ENCODE measurements at regions not wholly inside any gene's neighbourhood (a gene's known extent, or its start where the extent isn't known, plus 50 kb on each side); places are given as distances from the start of the nearest gene placed in this dataset.

DNA sequence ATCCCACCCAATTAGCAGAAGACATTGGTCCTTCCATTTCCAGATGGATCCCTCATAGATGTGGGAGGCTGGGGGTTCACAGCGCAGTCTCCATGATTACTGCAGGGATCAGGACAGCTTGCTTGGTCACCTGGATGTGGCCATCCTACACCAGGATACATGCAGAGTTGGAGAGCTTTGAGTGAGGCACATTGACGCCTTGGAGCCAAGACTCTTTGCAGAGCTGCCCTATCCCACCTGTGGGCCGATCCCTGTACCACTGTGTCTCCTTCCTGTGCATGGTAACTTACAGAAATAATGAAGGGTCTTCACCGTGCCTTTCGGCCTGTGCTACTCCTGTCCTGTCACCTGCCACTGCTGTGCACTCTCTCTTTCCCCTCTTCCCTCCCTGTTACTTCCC is 444.8 kb downstream of the GLRX3 start:
- DNase-seq (ENCODE audit: low read depth in 1 of 2, low spot score in 1 of 2), result no peak

DNA sequence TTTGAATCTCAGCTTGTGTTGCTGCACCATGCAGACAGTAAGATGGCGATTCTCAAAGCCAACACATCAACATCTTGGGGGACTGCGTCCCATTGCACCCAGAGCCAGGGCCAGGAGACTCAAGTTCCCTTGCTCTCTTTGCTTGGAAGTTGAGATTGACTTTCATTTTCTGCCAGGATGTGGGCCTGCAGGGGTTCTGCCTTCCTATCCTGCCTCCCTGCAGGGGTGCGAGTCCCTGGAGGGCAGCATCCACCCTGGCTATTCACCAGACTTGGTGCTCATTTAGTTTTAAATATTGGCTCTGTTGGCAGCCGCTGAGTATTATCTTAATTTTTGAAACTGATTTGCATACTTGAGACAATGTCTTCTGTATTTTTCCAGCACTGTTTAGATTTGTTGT is 451.5 kb downstream of the GLRX3 start:
- no peak for DNase-seq (ENCODE audit: low read depth in 1 of 2, low spot score in 1 of 2)

DNA sequence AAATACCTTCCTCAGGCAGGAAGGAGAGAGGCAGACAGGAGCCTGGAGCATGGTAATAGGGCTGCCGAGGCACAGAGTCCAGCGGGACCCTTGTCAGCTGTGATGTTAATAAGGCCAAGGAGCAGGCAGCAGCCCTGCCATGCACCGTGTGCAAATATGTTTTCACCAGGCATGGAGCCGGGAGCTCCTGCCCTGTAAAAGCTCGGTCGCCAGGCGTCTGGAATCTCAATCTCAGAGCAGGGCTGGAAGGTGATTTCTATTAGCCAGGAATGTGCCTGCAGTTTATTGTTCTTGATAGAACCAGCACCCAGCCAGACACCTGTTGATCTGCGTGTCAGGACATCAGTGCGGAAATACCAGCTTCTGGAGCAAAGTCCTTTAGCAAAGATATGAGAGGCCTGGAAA is 469.8 kb downstream of the GLRX3 start:
- no peak for DNase-seq (ENCODE audit: low read depth in 1 of 2, low spot score in 1 of 2)

DNA sequence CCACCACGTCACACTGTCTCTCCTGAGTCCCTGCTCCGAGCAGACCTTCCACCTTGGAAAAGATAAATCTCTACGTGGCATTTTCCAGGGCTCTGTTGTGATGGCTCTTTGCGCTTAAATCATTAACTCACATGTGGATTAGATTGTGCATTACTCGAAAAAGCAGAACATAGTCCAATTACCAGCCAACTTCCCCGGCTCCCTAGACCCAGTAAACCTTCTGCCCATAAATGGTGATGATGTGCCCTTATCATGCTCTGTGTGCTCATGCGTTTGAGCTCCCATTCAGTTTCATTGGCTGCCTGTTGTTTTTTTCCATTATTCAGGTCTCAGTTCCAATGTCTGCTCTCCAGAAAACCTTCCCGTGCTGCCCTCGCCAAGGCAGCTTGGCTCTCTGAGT is 471.2 kb downstream of the GLRX3 start:
- DNase-seq (ENCODE audit: low read depth in 1 of 2, low spot score in 1 of 2), result no peak

DNA sequence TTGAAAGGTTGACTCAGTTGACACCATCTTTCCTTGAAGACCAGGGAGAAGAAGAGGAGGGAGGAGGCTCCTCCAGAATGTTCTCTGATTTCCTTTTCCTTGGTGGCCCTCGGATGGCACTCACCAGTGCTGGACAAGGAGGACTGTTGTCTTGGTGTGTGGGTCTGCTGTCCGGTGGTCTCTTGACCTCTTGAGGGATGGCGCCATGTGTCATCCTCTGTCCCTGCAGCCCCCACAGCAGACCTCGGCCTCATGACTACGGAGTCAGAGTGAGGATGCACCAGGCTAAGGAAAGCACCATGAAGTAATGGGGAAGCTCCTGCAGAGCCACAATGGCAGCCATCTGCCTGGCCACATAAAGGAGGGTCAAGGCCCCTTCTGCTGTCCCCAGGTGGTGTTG is 475.0 kb downstream of the GLRX3 start:
- DNase-seq (ENCODE audit: low read depth in 1 of 2, low spot score in 1 of 2), result no peak

DNA sequence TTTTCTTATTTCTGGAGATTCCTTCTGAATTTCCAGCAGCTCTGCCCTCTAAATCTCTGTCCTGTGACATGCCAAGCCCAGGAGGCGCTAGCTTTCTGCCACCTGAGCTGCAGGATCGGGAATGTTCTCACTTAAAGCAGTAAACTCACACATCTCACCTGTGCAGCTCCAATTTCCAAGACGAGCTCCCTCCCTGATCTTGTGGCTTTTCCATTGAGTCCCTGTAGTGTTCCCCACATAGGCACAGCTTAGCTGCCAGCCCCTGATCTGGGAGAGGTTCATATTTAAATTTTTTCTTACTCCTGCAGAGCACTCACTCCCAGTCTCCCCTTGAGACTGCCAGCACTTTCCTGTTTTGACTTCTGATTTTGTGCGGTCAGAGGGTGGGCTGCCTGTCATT is 479.3 kb downstream of the GLRX3 start:
- no peak for DNase-seq (ENCODE audit: low read depth in 1 of 2, low spot score in 1 of 2)

DNA sequence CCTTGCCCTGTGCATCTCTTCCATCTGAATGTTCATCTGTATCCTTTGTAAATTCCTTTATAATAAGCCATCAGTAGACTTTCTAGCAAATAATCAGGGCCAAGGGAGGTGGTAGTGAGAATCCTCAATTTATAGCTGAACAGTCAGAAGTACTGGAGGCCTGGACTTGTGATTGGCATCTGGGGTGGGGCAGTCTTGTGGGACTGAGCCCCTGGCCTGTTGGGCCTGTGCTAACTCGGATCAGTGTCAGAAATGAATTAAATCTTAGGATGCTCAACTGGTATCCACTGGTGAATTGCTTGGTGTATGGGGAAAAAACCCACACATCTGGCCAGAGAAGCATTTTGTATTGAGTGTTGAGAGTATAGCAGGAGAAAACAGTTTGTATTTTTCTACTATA is 481.8 kb downstream of the GLRX3 start:
- DNase-seq (ENCODE audit: low read depth in 1 of 2, low spot score in 1 of 2), result no peak

DNA sequence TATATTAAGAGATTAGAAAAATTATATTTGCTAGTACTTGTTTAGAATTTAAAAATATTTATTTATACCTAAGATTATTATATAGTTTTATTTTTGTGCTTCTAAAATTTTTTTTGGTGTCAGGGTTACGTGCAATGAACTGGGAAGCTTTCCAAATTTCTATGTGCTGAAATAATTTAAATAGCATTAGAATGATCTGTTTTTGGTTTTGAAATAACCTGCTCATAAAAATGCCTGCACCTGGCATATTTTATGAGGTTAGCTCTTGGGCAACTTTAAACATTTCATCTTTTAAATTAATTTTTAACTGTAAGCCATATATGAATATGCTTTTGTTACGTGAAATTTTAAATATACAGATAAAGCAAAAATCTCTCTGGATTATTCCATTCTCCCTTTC is 482.5 kb downstream of the GLRX3 start:
- no peak for DNase-seq (ENCODE audit: low read depth in 1 of 2, low spot score in 1 of 2)

DNA sequence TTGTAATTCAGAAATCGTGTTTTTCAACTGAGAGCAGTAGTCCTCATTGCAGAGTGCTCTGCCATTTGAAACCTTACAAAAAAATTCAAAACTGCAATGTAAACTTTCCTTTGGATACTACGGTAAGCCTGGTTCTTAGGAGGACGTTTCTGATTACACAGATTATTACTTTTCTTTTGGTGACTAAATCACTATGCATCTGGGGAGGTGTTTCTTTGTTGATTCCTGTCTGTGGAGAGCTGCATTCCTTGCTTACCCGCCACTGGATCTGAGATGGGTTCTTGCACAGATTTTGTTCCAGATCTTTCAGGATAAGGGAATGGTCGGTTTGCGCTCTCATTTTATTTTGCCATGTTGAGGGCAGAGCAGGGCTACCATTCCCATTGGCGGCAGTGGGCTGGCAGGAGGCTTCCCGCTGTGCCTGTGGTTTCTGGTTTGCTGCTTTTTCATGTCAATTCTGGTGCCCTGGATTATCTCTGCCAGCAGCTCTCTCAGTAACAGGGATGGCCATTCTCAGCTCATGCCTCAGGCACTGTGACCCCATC is 485.1 kb downstream of the GLRX3 start:
- no peak for DNase-seq (ENCODE audit: low read depth in 1 of 2, low spot score in 1 of 2)

DNA sequence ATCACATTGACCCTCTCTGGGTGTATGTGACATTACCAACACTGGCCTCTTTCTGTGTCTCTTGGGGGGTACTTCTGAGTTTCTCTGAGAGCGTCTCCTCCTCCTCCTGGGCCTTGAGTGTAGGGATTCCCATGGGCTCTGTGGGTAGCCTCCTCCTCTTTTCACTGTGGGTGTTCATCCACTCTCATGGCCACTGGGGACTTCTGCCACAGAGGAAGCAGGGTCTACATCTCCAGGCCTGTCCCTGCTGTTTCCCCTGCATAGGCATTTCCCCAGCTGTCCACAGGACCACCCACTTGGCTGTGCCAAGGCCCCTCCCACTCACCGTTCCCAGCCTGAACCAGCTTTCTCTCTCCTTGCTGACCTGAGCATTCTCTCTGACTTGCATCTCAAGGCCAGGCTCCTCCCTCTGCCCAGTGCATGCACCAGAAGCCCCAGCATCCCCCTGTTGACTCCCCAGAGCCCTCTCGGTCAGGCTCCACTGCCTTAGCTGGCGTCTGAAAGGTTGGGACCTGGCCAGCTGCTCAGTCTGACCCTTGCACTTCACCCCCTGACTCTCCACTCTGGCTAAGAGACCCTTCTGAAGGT is 487.6 kb downstream of the GLRX3 start:
- no peak for DNase-seq (ENCODE audit: low read depth in 1 of 2, low spot score in 1 of 2)

DNA sequence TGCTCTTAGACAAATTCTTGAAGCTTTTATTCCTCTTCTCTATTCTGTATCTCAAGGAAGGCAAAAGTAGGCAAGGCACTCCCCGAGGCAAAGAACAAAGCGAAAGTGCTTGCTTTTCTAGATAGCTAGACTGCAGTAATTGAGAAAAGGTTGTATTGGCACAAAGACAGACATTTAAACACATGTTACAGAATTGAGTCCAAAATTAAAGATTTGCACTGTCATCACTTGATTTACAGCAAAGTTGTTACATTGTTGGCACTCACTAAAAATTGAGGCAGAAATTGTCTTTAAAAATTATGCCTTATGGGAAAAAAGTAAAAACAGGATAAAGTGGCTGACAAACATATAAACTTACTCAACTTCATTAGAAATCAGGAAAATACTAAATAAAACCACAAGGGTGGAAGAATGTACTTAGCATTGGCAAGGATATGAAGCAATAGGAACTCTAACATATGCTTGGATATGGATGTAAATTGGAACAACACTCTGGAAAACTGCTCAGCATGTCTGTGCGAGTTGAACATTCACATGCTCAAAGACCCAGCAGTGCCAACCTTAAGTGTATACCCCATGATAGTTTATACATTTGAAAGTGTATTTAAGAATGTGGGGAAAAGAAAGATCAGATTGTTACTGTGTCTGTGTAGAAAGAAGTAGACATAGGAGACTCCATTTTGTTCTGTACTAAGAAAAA is 491.3 kb downstream of the GLRX3 start:
- DNase-seq (ENCODE audit: low read depth in 1 of 2, low spot score in 1 of 2), result no peak

DNA sequence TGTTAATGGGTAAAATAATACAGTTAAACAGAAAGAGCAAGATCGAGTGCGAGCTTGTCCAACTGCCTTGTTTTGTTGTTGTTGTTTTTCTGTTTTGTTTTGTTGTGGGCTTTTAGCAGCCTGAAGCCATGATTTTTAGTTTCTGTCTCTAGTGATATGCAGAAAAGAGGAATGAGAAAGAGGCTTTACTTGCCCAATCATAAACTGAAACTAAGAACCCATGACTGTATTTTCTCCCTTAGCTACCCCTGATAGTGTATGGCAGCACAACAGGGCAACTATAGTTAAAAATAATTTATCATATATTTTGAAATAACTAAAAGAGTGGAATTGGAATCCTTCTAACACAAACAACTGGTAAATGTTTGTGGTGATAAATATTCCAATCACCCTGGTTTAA is 493.9 kb downstream of the GLRX3 start:
- DNase-seq (ENCODE audit: low read depth in 1 of 2, low spot score in 1 of 2), result no peak

DNA sequence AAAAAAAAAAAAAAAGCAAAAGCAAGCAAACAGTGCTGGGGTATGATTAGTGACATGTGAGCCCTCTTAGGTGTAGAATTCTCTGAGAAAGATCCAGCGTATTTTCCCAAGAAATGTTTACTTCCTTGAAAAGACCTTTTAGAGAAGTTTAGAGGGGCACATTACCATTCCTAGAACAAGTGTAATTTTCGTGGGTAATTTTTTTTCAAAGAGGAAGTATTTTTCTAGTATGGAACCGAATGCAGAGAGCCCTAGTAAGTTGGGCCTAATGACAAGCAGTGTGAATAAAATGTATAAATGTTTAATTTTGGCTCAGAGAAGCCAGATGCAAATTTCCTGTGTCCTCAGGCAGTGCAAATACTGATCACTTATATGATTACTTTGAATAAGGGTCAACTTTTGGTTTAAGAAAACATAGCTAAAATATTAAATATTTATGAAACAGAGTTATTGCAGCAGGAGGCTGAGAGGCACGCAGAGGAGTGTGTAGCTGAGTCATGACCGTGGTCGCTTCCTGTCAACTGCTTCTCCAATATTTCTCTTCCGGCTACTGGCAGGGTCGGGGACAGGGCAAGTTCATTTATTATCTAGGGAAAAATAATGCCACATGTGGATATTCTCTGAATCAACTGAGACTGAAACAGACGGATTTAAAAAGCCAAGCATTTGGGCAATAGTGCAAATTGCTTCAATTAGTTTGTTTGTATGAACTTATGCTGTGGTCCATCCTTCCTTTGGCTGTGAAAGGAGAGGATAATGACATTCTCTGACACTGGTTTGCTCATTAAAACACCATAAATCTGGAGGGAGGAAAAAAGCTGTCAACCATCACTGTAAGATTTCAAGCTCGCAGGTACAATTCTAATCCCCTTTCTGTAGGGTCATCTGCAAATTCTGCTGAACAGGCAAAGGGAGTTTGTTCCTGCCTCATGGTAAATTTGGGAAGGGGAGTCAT is 495.2 kb downstream of the GLRX3 start:
- DNase-seq (ENCODE audit: low read depth in 1 of 2, low spot score in 1 of 2), result no peak

DNA sequence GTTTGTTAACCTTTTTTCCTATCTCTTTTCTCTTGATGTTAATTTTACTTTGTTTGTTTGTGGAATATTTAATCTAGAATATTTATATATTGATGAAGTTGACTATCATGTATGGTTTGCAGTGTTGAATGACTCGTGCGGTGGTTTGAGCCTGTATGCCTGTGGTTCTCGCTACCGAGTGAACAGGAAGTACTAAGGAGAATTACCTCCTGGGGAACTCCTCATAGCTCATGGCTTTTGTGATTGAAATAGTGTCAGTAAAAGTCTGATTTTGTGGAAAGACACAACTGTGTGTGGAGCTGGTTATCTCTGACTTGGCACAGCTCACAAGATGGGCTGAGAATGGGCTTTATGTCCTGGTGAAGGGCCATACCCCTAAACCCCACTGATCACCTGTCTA is 498.6 kb downstream of the GLRX3 start:
- DNase-seq (ENCODE audit: low read depth in 1 of 2, low spot score in 1 of 2), result no peak

DNA sequence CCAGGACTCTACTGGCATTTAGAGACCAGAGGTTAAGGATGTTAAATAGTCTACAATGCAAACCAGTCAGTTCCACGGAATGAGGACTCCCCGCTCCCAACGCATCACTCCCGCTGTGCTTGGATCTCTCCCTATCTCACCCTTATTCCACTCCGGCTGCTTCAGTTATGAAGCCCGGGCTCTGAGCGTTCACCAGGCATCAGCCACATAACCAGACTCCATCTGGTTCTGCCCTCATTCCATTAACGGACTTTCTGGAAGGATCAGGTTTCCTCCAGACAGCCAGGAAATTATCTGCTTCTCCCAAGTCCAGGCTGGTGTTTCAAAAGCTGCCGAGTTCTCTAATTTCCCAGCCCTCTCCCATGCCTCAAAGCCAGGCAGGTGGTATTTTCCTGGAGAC is 499.3 kb downstream of the GLRX3 start:
- no peak for DNase-seq (ENCODE audit: low read depth in 1 of 2, low spot score in 1 of 2)

DNA sequence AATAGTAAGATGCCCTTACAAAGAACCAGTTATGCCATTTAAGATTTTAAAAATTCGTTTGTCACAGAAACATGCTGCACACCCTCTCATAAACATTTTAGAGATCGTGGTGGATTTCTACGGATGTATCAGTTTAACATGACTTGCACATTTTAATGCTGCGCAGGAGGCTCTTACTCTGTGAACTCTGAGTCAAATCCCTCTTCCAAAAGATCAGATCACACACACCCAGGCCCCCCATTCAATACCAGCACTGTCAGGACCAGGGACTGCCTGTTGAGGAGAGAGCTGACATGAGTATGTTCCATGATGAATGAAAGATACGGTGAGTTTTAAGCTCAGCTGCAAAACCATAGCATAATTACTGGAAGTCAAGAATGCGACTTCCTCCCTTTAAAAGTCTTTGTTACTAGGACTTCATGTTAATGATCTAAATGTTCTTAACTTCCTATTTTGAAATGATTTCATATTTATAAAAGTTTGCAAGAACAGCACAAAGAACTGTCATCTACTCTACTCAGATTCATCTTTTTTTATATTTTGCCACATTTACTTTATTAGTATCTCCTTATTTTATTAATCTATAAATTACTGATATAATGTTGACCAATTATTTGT is 500.2 kb downstream of the GLRX3 start:
- no peak for DNase-seq (ENCODE audit: low read depth in 1 of 2, low spot score in 1 of 2)

DNA sequence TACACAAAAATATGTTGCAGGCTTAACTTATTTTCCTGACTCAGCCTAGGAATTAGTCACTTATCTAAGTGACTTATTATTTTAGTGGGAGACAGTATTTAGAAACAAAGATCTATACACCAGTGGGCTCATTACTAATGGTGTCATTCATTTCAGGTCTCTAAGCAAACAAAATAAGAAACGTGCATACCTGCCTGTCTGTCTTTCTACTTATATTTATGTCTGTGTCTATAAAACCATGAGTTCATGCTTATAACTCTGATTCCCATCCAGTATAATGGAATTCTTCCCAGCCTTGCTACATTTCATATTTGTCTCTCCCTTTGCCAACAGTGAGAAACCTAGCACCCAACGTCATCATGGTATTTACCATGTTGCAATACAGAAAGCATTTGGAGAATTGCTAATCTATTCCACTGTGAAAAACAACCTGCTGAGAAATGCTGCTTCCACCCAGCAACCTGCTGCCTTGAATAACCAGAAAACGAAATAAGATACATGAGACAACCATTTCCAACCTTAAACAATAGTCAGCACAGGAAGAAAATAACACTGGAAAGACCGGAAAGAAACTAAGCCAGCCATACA is 501.0 kb downstream of the GLRX3 start:
- DNase-seq (ENCODE audit: low read depth in 1 of 2, low spot score in 1 of 2), result no peak

DNA sequence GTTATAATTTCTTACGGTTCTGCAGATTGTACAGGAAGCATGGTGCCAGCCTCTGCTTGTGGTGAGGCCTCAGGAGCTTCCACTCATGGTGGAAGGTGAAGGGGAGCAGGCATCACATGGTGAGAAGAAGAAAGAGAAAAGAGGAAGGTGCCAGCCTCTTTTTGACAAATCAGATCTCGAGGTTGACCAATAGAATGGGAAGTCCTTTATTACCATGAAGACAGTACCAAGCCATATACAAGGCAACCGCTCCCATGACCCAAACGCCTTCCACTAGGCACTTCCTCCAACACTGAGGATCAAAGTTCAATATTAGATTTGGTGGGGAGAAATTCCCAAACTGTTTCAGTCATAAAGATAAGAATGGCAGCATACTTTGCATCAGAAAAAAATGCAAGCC is 502.8 kb downstream of the GLRX3 start:
- DNase-seq (ENCODE audit: low read depth in 1 of 2, low spot score in 1 of 2), result no peak

DNA sequence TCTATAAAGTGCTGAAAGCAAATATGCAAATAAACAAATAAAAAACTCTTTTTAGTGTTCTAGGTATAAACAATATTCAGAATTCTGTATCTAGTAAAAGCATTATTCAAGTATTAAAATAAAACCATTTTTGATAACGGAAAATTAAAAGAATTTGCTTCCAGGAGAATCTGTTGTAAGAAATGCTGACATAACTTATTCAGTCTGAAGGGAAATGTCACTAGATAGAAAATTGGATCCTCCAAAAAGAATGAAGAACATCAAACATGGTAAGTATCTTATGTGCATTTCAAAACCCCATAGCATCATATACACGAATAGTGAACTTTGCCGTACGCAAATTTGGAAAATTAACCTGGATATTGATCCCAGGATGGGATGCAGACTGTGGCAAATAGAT is 506.7 kb downstream of the GLRX3 start:
- no peak for DNase-seq (ENCODE audit: low read depth in 1 of 2, low spot score in 1 of 2)

DNA sequence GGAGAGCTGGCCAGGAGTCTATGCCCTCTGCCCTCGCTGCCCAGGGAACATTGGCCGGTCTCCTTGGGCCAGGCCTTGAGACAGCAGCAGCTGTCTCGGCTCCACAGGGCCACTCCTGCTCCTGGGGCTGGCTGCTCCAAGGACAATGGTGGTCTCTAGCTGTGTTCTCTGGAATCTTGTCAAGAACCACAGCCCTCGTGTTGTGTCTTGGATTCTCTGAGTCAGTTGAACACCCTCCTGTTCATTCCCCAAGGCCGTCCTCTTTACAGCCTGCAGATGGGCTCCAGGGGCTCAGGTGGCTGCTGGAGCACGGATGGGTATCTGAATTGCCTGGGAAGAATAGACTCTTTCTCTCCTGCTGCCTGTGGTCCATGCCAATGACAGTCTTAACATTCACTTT is 511.1 kb downstream of the GLRX3 start:
- DNase-seq (ENCODE audit: low read depth in 1 of 2, low spot score in 1 of 2), result no peak

DNA sequence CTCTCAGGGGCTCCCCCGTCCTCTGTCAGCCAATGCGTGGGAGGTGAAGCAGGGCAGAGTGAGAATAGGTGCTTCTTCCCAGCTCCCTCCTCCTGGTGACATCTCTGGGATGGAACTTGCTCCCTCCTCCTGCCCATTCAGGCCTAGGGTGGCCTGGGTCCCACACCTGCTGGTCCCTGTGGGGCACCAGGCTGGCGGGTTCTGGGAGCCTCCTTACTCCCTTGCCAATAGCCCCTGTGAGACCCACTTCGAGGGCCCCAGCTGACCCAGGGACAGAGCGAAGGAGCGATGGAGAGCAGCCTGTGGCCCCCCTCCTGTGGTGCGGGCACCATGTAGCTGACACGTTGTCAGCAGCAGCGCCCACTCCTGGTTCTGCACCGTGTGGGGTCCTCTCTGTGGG is 512.6 kb downstream of the GLRX3 start:
- no peak for DNase-seq (ENCODE audit: low read depth in 1 of 2, low spot score in 1 of 2)
